NCI-H2196 treated with DMSO at 0.1 percent for 48 hours (cell line): ENCODE measurements at regions not wholly inside any gene's neighbourhood (a gene's known extent, or its start where the extent isn't known, plus 50 kb on each side); places are given as distances from the start of the nearest gene placed in this dataset.

Experiments used
- DNase-seq: peaks from one replicate; lab custom pipeline; 2025; ENCODE audit not compliant: unreplicated experiment; lab: John Stamatoyannopoulos, UW

- no peak for DNase-seq
Observed at GRCh38 chr18:45556222-45556621, 59.1 kb upstream of the SLC14A2 start.

- DNase-seq, result no peak
Observed at GRCh38 chr18:45557287-45557686, 58.0 kb upstream of the SLC14A2 start.

- DNase-seq, result no peak
Observed at GRCh38 chr18:45557779-45558178, 57.5 kb upstream of the SLC14A2 start.

- DNase-seq, result no peak
Observed at GRCh38 chr18:45559258-45559657, 56.0 kb upstream of the SLC14A2 start.

GRCh38 chr18:45560870-45561269 is 54.4 kb upstream of the SLC14A2 start:
- no peak for DNase-seq

GRCh38 chr18:45562567-45563479 is 52.5 kb upstream of the SLC14A2 start:
- DNase-seq, result no peak

GRCh38 chr18:45565280-45565970 is 49.9 kb upstream of the SLC14A2 start:
- no peak for DNase-seq
